Ishikawa (cell line): ENCODE measurements at regions not wholly inside any gene's neighbourhood (a gene's known extent, or its start where the extent isn't known, plus 50 kb on each side); places are given as distances from the start of the nearest gene placed in this dataset.

Experiments used
- CEBPB ChIP-seq: IDR thresholded peaks from 2 replicates; pipeline ENCODE4 v1.6.1; 2012
- CREB1 ChIP-seq: IDR thresholded peaks from 2 replicates; pipeline ENCODE4 v1.6.1; 2012; ENCODE audit warnings: low read depth
- EGR1 ChIP-seq: IDR thresholded peaks from 2 replicates; pipeline ENCODE4 v1.6.1; 2012
- EP300 ChIP-seq: IDR thresholded peaks from 2 replicates; pipeline ENCODE4 v1.6.1; 2012; ENCODE audit warnings: borderline replicate concordance
- FOXM1 ChIP-seq: IDR thresholded peaks from 2 replicates; pipeline ENCODE4 v1.6.1; 2012; ENCODE audit warnings: low read depth, borderline replicate concordance
- MAX ChIP-seq: IDR thresholded peaks from 2 replicates; pipeline ENCODE4 v1.6.1; 2012
- NFIC ChIP-seq: IDR thresholded peaks from 2 replicates; pipeline ENCODE4 v1.6.1; 2012
- RAD21 ChIP-seq: IDR thresholded peaks from 2 replicates; pipeline ENCODE4 v1.6.1; 2012; ENCODE audit warnings: low read depth
- REST ChIP-seq: IDR thresholded peaks from 2 replicates; pipeline ENCODE4 v1.6.1; 2012; ENCODE audit warnings: low read depth, mild to moderate bottlenecking
- TAF1 ChIP-seq: IDR thresholded peaks from 2 replicates; pipeline ENCODE4 v1.6.1; 2012; ENCODE audit warnings: low read depth, mild to moderate bottlenecking
- TCF12 ChIP-seq: IDR thresholded peaks from 2 replicates; pipeline ENCODE4 v1.6.1; 2012; ENCODE audit warnings: low read depth
- TEAD4 ChIP-seq: IDR thresholded peaks from 2 replicates; pipeline ENCODE4 v1.6.1; 2012
- USF1 ChIP-seq: IDR thresholded peaks from 2 replicates; pipeline ENCODE4 v1.6.1; 2012
- YY1 ChIP-seq: IDR thresholded peaks from 2 replicates; pipeline ENCODE4 v1.6.1; 2012; ENCODE audit warnings: low read depth
- ZBTB7A ChIP-seq: IDR thresholded peaks from 2 replicates; pipeline ENCODE4 v1.6.1; 2012; ENCODE audit warnings: low read depth

GRCh38 chr21:16425376-16425775, 695.6 kb downstream of the USP25 start:
- TF ChIP-seq RAD21 (no peak), TAF1 (no peak)

- TF ChIP-seq EP300 (0 out of 2 replicates have a peak, but pooled peaks have one; percentile 23), TCF12 (no peak), TEAD4 (peak; percentile 40; the same call in 1 of the 2 replicates)
Observed at GRCh38 chr21:16426936-16427335, 697.2 kb downstream of the USP25 start.

GRCh38 chr21:16427587-16428087, 697.9 kb downstream of the USP25 start:
- TF ChIP-seq NFIC (no peak; the same call in 1 of the 2 replicates), TEAD4 (no peak), CREB1 (no peak), YY1 (no peak), EP300 (peak; percentile 58; the same call in 1 of the 2 replicates), EGR1 (no peak), FOXM1 (peak; percentile 47; the same call in 1 of the 2 replicates), TCF12 (peak; percentile 58; the same call in 1 of the 2 replicates), ZBTB7A (no peak)

- no peak for TF ChIP-seq USF1
- TF ChIP-seq RAD21 = no peak
- no peak for TF ChIP-seq ZBTB7A
- no peak for TF ChIP-seq CREB1
- TF ChIP-seq REST = no peak
- TF ChIP-seq EP300 = no peak
- TF ChIP-seq TEAD4 = no peak
- TF ChIP-seq NFIC = no peak
- TF ChIP-seq TCF12 = no peak
- TF ChIP-seq FOXM1 = no peak
- TF ChIP-seq YY1 = no peak
- TF ChIP-seq CEBPB = no peak
- TF ChIP-seq MAX = no peak
- no peak for TF ChIP-seq TAF1
- no peak for TF ChIP-seq EGR1
Observed at GRCh38 chr21:16437586-16437985, 707.8 kb downstream of the USP25 start.

- no peak for TF ChIP-seq EP300
- no peak for TF ChIP-seq FOXM1
- TF ChIP-seq YY1 = no peak
- no peak for TF ChIP-seq RAD21
- no peak for TF ChIP-seq REST
- no peak for TF ChIP-seq EGR1
- no peak for TF ChIP-seq TCF12
- no peak for TF ChIP-seq ZBTB7A
- TF ChIP-seq CREB1 = no peak
- no peak for TF ChIP-seq TAF1
- TF ChIP-seq CEBPB = no peak
- no peak for TF ChIP-seq TEAD4
- no peak for TF ChIP-seq USF1
- no peak for TF ChIP-seq MAX
- no peak for TF ChIP-seq NFIC
Observed at GRCh38 chr21:16438761-16439160, 709.0 kb downstream of the USP25 start.

GRCh38 chr21:16441789-16442188, 712.0 kb downstream of the USP25 start:
- no peak for TF ChIP-seq CEBPB
- TF ChIP-seq MAX = no peak
- no peak for TF ChIP-seq YY1
- no peak for TF ChIP-seq NFIC
- TF ChIP-seq EP300 = no peak
- no peak for TF ChIP-seq EGR1
- no peak for TF ChIP-seq FOXM1
- TF ChIP-seq TAF1 = no peak
- no peak for TF ChIP-seq RAD21
- TF ChIP-seq TEAD4 = no peak
